ENCODE measurements at regions not wholly inside any gene's neighbourhood (a gene's known extent, or its start where the extent isn't known, plus 50 kb on each side); places are given as distances from the start of the nearest gene placed in this dataset.

GRCh38 chr11:114938799-114939198 is 260.5 kb downstream of the NXPE2 start:
- no peak for TF ChIP-seq BCL11A (IDR thresholded peaks at IDR 0.05; ENCODE audit: low read depth, low read length)
- no peak for TF ChIP-seq CTCF (IDR thresholded peaks at IDR 0.05 in 2 of 3, conservative IDR thresholded peaks at IDR 0.05 in 1 of 3; ENCODE audit: control insufficient read depth in 2 of 3, extremely low read depth in 1 of 3, insufficient read depth in 1 of 3, low read depth in 3 of 3, low read length in 3 of 3)
- TF ChIP-seq EZH2 (IDR thresholded peaks at IDR 0.05; ENCODE audit: borderline replicate concordance, control insufficient read depth, low read depth, low read length) = no peak
- TF ChIP-seq, protein P1, sequence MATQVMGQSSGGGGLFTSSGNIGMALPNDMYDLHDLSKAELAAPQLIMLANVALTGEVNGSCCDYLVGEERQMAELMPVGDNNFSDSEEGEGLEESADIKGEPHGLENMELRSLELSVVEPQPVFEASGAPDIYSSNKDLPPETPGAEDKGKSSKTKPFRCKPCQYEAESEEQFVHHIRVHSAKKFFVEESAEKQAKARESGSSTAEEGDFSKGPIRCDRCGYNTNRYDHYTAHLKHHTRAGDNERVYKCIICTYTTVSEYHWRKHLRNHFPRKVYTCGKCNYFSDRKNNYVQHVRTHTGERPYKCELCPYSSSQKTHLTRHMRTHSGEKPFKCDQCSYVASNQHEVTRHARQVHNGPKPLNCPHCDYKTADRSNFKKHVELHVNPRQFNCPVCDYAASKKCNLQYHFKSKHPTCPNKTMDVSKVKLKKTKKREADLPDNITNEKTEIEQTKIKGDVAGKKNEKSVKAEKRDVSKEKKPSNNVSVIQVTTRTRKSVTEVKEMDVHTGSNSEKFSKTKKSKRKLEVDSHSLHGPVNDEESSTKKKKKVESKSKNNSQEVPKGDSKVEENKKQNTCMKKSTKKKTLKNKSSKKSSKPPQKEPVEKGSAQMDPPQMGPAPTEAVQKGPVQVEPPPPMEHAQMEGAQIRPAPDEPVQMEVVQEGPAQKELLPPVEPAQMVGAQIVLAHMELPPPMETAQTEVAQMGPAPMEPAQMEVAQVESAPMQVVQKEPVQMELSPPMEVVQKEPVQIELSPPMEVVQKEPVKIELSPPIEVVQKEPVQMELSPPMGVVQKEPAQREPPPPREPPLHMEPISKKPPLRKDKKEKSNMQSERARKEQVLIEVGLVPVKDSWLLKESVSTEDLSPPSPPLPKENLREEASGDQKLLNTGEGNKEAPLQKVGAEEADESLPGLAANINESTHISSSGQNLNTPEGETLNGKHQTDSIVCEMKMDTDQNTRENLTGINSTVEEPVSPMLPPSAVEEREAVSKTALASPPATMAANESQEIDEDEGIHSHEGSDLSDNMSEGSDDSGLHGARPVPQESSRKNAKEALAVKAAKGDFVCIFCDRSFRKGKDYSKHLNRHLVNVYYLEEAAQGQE (IDR thresholded peaks at IDR 0.05; ENCODE audit: low read depth, low read length) = no peak
- TF ChIP-seq TAF1 (IDR thresholded peaks at IDR 0.05; ENCODE audit: borderline replicate concordance, low read depth, low read length) = no peak

Measured in GM12878 (cell line).